ENCODE measurements at regions not wholly inside any gene's neighbourhood (a gene's known extent, or its start where the extent isn't known, plus 50 kb on each side); places are given as distances from the start of the nearest gene placed in this dataset.

- POLR2A ChIA-PET: no interaction called here
- H3K4me3 Mint-ChIP-seq (ENCODE audit: unreplicated experiment): no peak overlapping the region
- no peak for DNase-seq
- no peak overlapping the region for H3K27ac Mint-ChIP-seq (ENCODE audit: unreplicated experiment)
- H3K36me3 ChIP-seq (ENCODE audit: control insufficient read depth, insufficient read depth, low read length): no peaks in the 10 kb centered on the region
- TF ChIP-seq CTCF (IDR thresholded peaks at IDR 0.05; ENCODE audit: insufficient read depth in 1 of 2, low read depth in 1 of 2, low read length in 1 of 2, severe bottlenecking in 1 of 2, unreplicated experiment in 1 of 2): no peak
- H3K9me3 ChIP-seq: no peaks in the 10 kb centered on the region
- no peaks in the 10 kb centered on the region for H3K4me1 Mint-ChIP-seq (ENCODE audit: low read depth, unreplicated experiment)
- intact Hi-C loops (cut with micrococcal nuclease; ENCODE audit: unreplicated experiment): no loop called here
- no peaks in the 10 kb centered on the region for H3K4me1 ChIP-seq
- H3K4me3 ChIP-seq (ENCODE audit: low read depth, low read length): no peak overlapping the region
- peaks cover 4% of the 10 kb centered on the region for H3K27me3 Mint-ChIP-seq (ENCODE audit: insufficient read depth, unreplicated experiment)
- no peaks in the 10 kb centered on the region for H3K9me3 Mint-ChIP-seq (ENCODE audit: unreplicated experiment)
- no TSS peak for BruUV-seq (replicated peaks)
- CTCF ChIA-PET: no interaction called here
- no peaks in the 10 kb centered on the region for H3K27me3 ChIP-seq (replicated peaks; ENCODE audit: control insufficient read depth, insufficient read depth, low read length)
- no peaks in the 10 kb centered on the region for H3K36me3 Mint-ChIP-seq (ENCODE audit: insufficient read depth, unreplicated experiment)
Measured at GRCh38 chr14:104353921-104354701, 215.7 kb downstream of the KIF26A start.

- no TSS peak for BruUV-seq (replicated peaks)
- intact Hi-C loops (cut with micrococcal nuclease; ENCODE audit: unreplicated experiment): no loop called here
- no peak for TF ChIP-seq CTCF (IDR thresholded peaks at IDR 0.05; ENCODE audit: insufficient read depth in 1 of 2, low read depth in 1 of 2, low read length in 1 of 2, severe bottlenecking in 1 of 2, unreplicated experiment in 1 of 2)
- Mint-ChIP-seq H3K27me3 (ENCODE audit: insufficient read depth, unreplicated experiment) (peaks cover 4% of the 10 kb centered on the region), H3K4me3 (ENCODE audit: unreplicated experiment) (no peak overlapping the region), H3K27ac (ENCODE audit: unreplicated experiment) (no peak overlapping the region), H3K4me1 (ENCODE audit: low read depth, unreplicated experiment) (no peaks in the 10 kb centered on the region), H3K9me3 (ENCODE audit: unreplicated experiment) (no peaks in the 10 kb centered on the region), H3K36me3 (ENCODE audit: insufficient read depth, unreplicated experiment) (no peaks in the 10 kb centered on the region)
- Histone ChIP-seq H3K9me3 (no peaks in the 10 kb centered on the region), H3K36me3 (ENCODE audit: control insufficient read depth, insufficient read depth, low read length) (no peaks in the 10 kb centered on the region), H3K4me3 (ENCODE audit: low read depth, low read length) (no peak overlapping the region), H3K27me3 (replicated peaks; ENCODE audit: control insufficient read depth, insufficient read depth, low read length) (no peaks in the 10 kb centered on the region), H3K4me1 (no peaks in the 10 kb centered on the region)
- peak in 1 of 2 experiments; percentile 29 for DNase-seq
- POLR2A ChIA-PET: no interaction called here
- CTCF ChIA-PET: no interaction called here
Measured at GRCh38 chr14:104355101-104356019, 217.0 kb downstream of the KIF26A start.

GRCh38 chr14:104356020-104356737 lies 217.8 kb downstream of the KIF26A start:
- Mint-ChIP-seq H3K36me3 (ENCODE audit: insufficient read depth, unreplicated experiment) (no peaks in the 10 kb centered on the region), H3K9me3 (ENCODE audit: unreplicated experiment) (no peaks in the 10 kb centered on the region), H3K4me1 (ENCODE audit: low read depth, unreplicated experiment) (no peaks in the 10 kb centered on the region), H3K27ac (ENCODE audit: unreplicated experiment) (no peak overlapping the region), H3K4me3 (ENCODE audit: unreplicated experiment) (no peak overlapping the region), H3K27me3 (ENCODE audit: insufficient read depth, unreplicated experiment) (peaks cover 4% of the 10 kb centered on the region)
- CTCF ChIA-PET: no interaction called here
- BruUV-seq (replicated peaks): no TSS peak
- peak in 1 of 2 experiments; percentile 21 for DNase-seq
- intact Hi-C loops (cut with micrococcal nuclease; ENCODE audit: unreplicated experiment): no loop called here
- Histone ChIP-seq H3K36me3 (ENCODE audit: control insufficient read depth, insufficient read depth, low read length) (no peaks in the 10 kb centered on the region), H3K27me3 (replicated peaks; ENCODE audit: control insufficient read depth, insufficient read depth, low read length) (no peaks in the 10 kb centered on the region), H3K9me3 (no peaks in the 10 kb centered on the region), H3K4me3 (ENCODE audit: low read depth, low read length) (no peak overlapping the region), H3K4me1 (no peaks in the 10 kb centered on the region)
- POLR2A ChIA-PET: no interaction called here
- no peak for TF ChIP-seq CTCF (IDR thresholded peaks at IDR 0.05; ENCODE audit: insufficient read depth in 1 of 2, low read depth in 1 of 2, low read length in 1 of 2, severe bottlenecking in 1 of 2, unreplicated experiment in 1 of 2)
